ENCODE measurements at regions not wholly inside any gene's neighbourhood (a gene's known extent, or its start where the extent isn't known, plus 50 kb on each side); places are given as distances from the start of the nearest gene placed in this dataset.

- no peak for DNase-seq
Measured at GRCh38 chr13:33373624-33374023, 88.1 kb upstream of the STARD13 start.

GRCh38 chr13:33375421-33375820, 89.9 kb upstream of the STARD13 start:
- no peak for DNase-seq

GRCh38 chr13:33376212-33376611, 90.7 kb upstream of the STARD13 start:
- no peak for DNase-seq

- no peak for DNase-seq
Measured at GRCh38 chr13:33377411-33377810, 91.9 kb upstream of the STARD13 start.

GRCh38 chr13:33377825-33378224, 92.3 kb upstream of the STARD13 start:
- no peak for DNase-seq

DNA sequence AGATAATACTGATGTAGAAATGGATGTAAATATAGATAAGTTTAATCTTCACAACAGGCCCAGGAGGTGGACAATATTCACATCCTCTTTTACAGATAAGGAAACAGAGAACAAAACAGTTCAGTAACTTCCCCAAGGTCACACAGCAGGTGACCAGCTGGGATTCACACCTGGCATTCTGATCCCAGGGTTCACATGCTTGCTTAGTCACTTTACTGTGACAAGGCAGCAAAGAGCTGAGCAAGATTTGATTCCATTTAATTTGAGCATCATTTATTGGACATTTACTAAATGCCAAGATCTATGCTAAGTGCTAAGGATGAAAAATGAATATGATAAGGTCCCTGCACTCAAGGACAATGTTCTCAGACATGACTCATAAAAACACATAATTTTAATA, 94.1 kb upstream of the STARD13 start:
- no peak for DNase-seq

DNA sequence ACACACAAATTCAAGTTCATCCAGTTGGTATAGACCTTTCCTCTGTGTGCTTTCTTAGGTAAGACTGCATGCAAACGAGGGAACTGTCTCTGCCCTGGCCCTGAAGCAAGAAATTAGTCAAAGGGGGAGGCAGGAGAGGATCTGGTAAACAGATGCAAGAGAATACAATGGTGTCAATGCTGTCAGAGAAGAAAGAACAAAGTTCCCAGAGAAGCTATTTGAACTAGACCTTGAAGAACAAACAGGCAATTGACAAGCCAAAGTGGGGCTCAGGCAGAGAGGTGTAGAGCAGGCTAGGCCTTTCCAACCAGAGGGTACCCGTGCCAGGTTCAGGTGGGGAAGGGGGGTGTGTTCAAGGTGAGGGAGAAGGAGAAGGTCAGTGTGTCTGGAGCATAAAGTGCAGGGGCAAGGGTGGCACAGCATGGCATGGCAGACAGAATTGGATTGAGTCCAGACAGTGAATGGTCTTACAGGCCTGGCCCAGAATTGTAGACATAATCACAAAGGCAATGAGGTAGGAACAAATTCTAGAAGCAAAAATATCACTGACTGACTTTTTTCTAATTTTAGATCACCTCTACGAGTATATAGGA, 95.0 kb upstream of the STARD13 start:
- DNase-seq: no peak

DNA sequence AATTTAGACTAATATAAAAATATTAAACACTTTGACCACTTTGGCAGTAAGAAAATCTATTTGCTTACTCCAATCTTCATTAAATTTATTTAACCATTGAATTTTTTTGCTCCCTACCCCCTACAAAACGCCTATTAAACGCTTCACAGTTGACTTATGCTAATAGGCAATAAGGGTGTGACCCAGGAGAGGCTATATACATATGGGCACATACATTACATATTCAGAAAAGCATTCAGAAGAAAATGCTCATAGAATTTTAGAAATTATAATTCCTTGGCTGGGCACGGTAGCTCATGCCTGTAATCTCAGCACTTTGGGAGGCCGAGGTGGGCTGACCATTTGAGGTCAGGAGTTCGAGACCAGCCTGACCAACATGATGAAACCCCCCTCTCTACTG, 95.6 kb upstream of the STARD13 start:
- DNase-seq: no peak

DNA sequence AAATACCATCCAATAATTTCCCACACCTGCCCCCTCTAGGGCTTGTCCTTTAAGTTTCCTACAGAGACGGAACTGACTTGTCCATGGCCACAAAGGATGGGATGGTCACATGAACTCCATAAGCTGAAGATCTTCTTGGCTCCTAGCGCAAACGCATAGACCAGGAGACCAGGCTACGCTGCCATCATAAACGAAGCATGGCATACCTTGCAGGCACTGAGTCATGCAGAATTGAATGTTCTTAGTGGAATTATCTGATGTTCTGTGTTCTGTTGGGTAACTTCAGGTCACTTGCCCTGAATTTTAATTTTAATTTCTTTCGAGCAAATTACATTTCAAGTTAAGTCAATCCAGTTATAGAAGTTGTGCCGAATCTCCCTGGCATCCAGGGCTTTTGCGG, 96.4 kb upstream of the STARD13 start:
- DNase-seq: no peak

- DNase-seq: no peak
Measured at GRCh38 chr13:33383724-33384577, 98.4 kb upstream of the STARD13 start.

DNA sequence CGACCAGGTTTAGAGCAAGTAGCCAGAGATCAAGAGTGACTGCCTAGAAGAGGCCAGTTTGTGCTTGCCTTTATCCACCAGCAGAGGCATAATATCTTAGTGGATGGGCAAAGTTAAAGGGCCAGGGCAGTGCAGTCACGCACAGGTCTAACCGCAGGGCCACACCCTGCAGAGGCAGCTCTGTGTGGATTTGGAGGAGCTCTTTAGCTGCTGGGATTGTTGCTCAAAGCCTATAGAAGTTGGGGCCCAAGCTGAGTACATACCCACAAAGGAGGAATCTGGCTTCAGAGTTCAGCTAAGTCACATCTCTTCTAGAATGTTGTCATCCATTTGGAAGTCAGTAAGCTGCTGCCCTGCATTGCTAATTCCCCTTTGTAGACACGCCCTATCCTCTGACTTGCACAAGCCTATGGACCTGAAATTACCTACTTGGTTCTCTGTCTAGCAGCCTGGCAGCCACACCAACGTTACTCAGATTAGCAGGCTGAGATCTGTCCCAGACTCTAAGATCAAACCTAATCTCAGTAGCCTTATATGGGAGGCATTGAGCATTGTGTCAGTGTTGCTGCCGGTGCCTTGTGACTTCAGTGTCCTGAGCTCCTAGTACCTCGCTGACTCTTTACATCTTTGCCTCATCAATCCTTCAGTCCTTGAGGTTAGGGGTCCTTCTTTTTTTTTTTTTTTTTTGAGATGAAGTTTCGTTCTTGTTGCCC, 102.9 kb upstream of the STARD13 start:
- DNase-seq: no peak

DNA sequence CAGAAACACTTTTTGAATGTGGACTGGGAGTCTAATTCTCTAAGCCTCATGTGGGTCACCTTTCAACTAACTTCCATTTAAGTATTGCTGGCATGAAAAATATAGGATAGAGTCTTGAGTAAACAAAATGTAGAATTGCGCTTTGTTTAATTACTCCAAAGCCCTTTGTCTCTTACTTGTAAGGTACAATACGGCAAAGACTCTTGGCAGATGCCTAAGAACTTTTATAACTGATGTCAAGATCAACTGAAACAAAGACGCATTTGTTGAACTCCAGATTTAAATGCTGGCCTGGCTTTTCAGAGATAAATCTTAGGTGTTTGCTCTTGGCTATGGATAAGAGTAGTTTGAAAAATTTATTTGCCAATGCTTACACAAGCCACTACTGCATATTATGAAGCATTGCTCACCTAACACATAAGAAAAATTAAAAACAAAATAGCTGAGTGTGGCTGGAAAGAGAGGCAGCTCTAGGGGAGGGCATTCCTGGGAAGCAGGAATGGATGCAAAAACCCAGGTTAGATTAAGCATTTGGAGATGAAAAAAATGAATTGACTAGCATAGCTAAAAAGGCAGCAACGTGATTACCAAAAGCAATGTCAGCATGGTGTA, 107.3 kb upstream of the STARD13 start:
- DNase-seq: no peak

DNA sequence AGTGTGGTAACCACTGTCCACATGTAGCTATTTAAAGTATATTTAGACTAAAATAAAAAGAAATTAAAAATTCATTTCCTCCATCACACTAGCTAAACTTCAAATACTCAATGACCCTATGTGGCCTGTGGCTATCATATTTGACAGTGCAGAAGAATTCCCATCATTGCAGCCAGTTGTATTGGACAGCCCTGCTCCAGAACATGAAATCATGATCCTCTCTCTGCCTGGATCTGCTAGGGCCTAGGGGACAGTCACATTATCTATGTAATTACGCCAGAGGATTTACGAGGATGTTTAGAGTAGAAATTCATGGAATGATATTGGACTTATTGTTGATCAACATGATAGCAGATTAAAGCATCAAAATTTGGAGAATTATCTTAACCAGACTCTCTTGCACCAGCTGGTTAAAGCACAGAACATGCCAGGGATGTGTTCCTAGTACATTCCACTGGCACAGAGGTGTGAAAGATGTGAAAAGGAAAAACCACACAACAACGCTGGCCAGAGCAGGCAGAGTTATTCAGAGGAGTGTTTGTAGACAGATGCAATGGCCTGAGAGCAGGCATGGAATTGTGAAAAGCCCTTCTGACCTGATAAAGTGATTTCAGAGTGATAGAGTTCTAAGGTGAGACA, 108.9 kb upstream of the STARD13 start:
- no peak for DNase-seq

DNA sequence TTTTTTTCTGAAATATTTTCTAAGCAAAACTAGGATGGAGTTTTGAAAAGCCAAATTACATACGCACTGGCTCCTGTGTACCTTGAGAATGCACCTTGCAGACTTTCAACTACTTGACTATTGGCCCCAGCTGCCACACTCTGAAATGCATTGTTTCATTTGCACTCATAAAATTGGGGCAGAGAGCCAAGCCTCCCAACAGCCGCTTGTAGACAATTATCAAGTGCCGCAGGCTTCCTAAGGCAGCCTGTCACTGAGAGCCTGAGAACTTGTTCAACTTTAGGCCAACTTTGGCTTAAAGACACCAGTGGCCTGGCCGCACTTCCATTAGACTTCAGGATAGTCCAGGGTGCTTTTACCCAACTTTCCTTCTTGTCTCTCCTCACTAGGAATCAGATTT, 115.7 kb upstream of the STARD13 start:
- DNase-seq: no peak

DNA sequence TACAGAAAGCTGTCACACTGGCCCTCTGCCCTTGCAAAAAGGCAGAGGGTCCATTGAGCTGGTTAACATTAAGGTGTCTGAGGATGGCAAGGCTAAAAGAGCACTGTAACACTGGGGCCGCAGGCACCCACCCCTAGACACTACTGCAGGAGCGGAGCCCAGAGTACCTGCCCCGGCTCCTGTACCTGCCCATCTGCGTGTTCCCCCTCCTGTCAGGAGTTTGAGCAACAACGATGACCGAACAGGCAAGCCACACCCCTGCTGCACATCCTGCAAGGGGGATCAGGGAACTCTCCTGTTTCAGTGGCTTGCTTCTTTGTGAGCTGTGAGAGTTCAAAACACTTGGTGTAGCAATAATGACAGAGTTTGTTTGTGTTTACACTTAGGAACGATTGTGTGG, 117.4 kb upstream of the STARD13 start:
- DNase-seq: no peak

GRCh38 chr13:33403807-33404362, 118.3 kb upstream of the STARD13 start:
- no peak for DNase-seq

DNA sequence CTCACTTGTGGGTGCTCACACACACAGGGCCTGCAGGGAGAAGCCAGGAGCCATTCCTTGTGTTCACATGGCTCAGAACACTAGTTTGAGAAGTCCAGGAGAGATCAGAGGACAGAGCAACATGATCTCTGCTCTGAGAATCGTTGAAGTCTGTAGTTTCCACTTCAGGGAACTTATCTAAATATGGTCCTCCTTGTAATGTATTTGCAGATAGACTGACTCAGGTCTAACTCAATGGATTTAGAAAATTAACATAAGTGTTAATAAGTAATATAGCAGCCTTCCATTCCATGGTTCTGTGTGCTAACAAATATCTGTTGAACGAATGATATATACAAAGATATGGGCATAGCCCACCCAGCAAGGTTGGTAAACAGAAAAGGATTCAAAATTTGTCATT, 119.8 kb upstream of the STARD13 start:
- DNase-seq: no peak

DNA sequence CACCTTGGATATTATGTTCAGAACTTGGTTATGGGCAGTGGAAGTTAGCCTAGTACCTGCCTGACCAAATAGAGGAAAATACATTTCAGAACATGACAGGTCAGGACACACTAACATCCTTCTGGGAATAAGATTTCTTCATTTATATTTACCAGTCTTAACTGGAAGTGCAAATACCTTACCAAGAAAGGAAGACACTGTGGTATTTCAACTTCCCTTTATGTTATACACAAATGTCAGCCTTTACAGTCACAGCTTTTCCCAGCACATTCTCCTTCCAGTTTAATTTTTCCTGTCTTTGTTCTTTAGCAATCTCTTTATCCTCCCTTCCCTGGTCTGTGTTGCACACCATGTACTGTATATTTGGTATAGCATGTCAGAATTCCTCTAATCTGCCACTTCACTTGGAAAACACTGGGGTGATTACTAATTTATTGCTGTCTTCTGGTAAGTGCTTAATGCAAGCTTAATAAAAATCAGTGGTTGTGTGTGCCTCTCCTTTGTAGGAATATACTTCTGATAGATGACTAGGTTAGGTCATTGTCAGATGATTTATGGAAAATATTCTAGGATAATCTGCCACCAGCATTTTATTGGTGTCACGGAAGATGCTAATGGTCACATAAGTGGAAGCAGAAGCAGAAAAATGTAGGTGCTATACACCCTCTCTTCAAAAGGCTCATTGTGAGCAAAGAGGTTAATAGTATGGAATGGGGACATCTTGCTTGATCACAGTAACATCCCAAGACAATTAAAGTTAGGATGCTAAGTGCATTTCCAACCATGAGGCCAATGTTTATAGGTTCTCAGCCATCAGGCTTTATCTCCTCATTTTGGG, 124.3 kb upstream of the STARD13 start:
- DNase-seq: no peak

- DNase-seq: no peak
Measured at GRCh38 chr13:33410619-33411018, 125.1 kb upstream of the STARD13 start.

- DNase-seq: no peak
Measured at GRCh38 chr13:33411312-33411711, 125.8 kb upstream of the STARD13 start.

DNA sequence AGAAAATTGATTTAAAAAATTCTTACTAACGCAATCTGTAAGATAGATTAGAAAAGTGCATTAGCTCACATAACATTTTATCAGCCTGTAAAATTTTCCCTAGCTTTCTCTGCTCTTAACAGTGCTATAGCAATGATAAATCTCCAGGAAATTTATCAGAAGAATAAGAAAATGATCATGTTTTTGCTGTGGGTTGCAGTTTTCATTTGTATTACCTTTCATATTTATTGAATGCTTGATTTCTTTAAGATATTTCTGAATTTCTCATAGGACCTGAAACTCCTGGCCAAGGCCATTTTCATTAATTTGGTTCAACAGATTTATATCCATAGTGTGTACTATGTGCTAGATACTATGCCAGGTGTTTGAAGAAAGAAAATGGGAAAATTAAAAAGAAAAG, 130.3 kb upstream of the STARD13 start:
- DNase-seq: no peak

Measured in stimulated activated CD4-positive, alpha-beta T cell treated with anti-CD3 and anti-CD28 coated beads, Interleukin-2, amount 100 ng/mL, for 24 hours (primary cell).